HUES6 (cell line): ENCODE measurements at regions not wholly inside any gene's neighbourhood (a gene's known extent, or its start where the extent isn't known, plus 50 kb on each side); places are given as distances from the start of the nearest gene placed in this dataset.

ENCODE experiments used
- H3K27ac ChIP-seq: 2 replicates; pipeline ENCODE4 v1.7.0; 2013; ENCODE audit warnings: low read depth, mild to moderate bottlenecking, low read length, inconsistent platforms
- H3K27me3 ChIP-seq: 2 replicates; pipeline ENCODE4 v1.6.1; 2013; ENCODE audit warnings: low read length; ENCODE audit not compliant: control insufficient read depth, insufficient read depth
- H3K36me3 ChIP-seq: 2 replicates; pipeline ENCODE4 v1.6.1; 2013; ENCODE audit warnings: low read length; ENCODE audit not compliant: control insufficient read depth, insufficient read depth
- H3K4me1 ChIP-seq: 2 replicates; pipeline ENCODE4 v1.6.1; 2013; ENCODE audit warnings: low read length; ENCODE audit not compliant: control insufficient read depth, insufficient read depth
- H3K4me3 ChIP-seq: 2 replicates; pipeline ENCODE4 v1.5.1; 2013; ENCODE audit warnings: low read depth, low read length
- H3K9ac ChIP-seq: one replicate; pipeline ENCODE4 v1.6.1; 2013; ENCODE audit warnings: mild to moderate bottlenecking, low read length
- H3K9me3 ChIP-seq: 2 replicates; pipeline ENCODE4 v1.6.1; 2013; ENCODE audit warnings: low read depth, low read length; ENCODE audit not compliant: control insufficient read depth, insufficient read depth

- Histone ChIP-seq H3K4me3 (no peak overlapping the region), H3K27me3 (peaks cover 7% of the 10 kb centered on the region), H3K36me3 (no peaks in the 10 kb centered on the region), H3K9me3 (no peaks in the 10 kb centered on the region), H3K27ac (no peak overlapping the region), H3K9ac (no peak overlapping the region), H3K4me1 (no peaks in the 10 kb centered on the region)
Measured at GRCh38 chr9:16136451-16136850, 583.6 kb downstream of the CCDC171 start.

- Histone ChIP-seq H3K4me1 (no peaks in the 10 kb centered on the region), H3K9me3 (no peaks in the 10 kb centered on the region), H3K27ac (no peak overlapping the region), H3K9ac (no peak overlapping the region), H3K36me3 (no peaks in the 10 kb centered on the region), H3K4me3 (no peak overlapping the region), H3K27me3 (peaks cover 7% of the 10 kb centered on the region)
Measured at GRCh38 chr9:16136961-16137360, 584.1 kb downstream of the CCDC171 start.

GRCh38 chr9:16138561-16139491 is 586.0 kb downstream of the CCDC171 start:
- no peaks in the 10 kb centered on the region for H3K27me3 ChIP-seq
- no peaks in the 10 kb centered on the region for H3K36me3 ChIP-seq
- no peak overlapping the region for H3K9ac ChIP-seq
- H3K9me3 ChIP-seq, result no peaks in the 10 kb centered on the region
- no peak overlapping the region for H3K4me3 ChIP-seq
- no peak overlapping the region for H3K27ac ChIP-seq
- no peaks in the 10 kb centered on the region for H3K4me1 ChIP-seq

- Histone ChIP-seq H3K9me3 (no peaks in the 10 kb centered on the region), H3K9ac (no peak overlapping the region), H3K4me1 (no peaks in the 10 kb centered on the region), H3K27me3 (no peaks in the 10 kb centered on the region), H3K36me3 (no peaks in the 10 kb centered on the region), H3K4me3 (no peak overlapping the region), H3K27ac (no peak overlapping the region)
Measured at GRCh38 chr9:16139774-16140173, 586.9 kb downstream of the CCDC171 start.

GRCh38 chr9:16143310-16143709 is 590.5 kb downstream of the CCDC171 start:
- H3K4me3 ChIP-seq, result no peak overlapping the region

GRCh38 chr9:16143947-16144890 is 591.4 kb downstream of the CCDC171 start:
- no peak overlapping the region for H3K27ac ChIP-seq
- no peaks in the 10 kb centered on the region for H3K9me3 ChIP-seq
- H3K4me3 ChIP-seq, result no peak overlapping the region
- no peaks in the 10 kb centered on the region; the same call in 1 of the 2 replicates for H3K4me1 ChIP-seq
- H3K9ac ChIP-seq, result no peak overlapping the region
- no peaks in the 10 kb centered on the region for H3K36me3 ChIP-seq
- H3K27me3 ChIP-seq, result no peaks in the 10 kb centered on the region

More at GRCh38 chr9:16143310-16143709, 590.5 kb downstream of the CCDC171 start:
- H3K36me3 ChIP-seq, result no peaks in the 10 kb centered on the region
- H3K9ac ChIP-seq, result no peak overlapping the region
- no peaks in the 10 kb centered on the region for H3K9me3 ChIP-seq
- H3K27ac ChIP-seq, result no peak overlapping the region
- no peaks in the 10 kb centered on the region for H3K27me3 ChIP-seq
- no peaks in the 10 kb centered on the region; the same call in 1 of the 2 replicates for H3K4me1 ChIP-seq

- Histone ChIP-seq H3K27me3 (no peaks in the 10 kb centered on the region), H3K9me3 (no peaks in the 10 kb centered on the region), H3K27ac (no peak overlapping the region), H3K4me3 (no peak overlapping the region), H3K4me1 (no peaks in the 10 kb centered on the region; the same call in 1 of the 2 replicates), H3K36me3 (no peaks in the 10 kb centered on the region), H3K9ac (no peak overlapping the region)
Measured at GRCh38 chr9:16145196-16145950, 592.5 kb downstream of the CCDC171 start.

DNA sequence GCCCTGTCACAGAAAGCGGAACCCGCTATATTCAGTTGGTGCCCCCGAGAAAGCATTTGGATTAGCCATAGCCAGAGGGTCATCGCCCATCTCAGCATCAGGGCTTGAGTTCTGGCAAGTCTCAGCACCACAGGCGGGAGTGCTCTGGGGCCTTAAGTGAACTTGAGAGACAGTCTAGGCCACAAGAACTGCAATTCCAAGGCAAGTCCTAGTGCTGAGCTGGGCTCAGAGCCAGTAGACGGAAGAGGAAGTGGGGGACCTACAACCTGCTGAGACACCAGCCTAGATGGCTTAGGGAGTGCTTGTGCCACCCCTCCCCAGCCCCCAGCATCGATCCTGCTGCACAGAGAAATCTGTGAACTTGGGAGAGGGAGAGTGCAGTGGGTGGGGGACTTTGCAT is 594.9 kb downstream of the CCDC171 start:
- H3K9ac ChIP-seq, result no peak overlapping the region
- H3K4me1 ChIP-seq, result no peaks in the 10 kb centered on the region; the same call in 1 of the 2 replicates
- H3K4me3 ChIP-seq, result no peak overlapping the region
- H3K27me3 ChIP-seq, result no peaks in the 10 kb centered on the region; the same call in 1 of the 2 replicates
- no peaks in the 10 kb centered on the region for H3K36me3 ChIP-seq
- no peak overlapping the region for H3K27ac ChIP-seq
- no peaks in the 10 kb centered on the region for H3K9me3 ChIP-seq

DNA sequence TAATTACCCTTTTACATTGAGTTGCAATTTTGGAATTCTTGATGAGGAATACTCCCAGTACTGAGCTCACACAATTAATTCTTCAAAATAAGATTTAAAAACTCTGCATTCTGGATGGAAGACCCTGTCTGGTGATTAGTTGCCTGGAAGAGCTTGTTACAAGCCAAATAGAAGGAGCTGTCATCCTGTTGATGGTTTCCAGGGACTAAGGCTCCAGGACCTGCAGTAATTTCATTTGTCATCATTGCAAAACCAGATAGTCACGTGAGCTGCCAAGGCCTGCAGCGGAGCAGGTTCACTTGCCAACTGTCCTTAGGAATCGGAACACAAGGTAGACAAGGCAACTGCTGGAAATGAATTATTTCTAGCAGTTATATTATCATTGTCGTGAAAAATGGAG is 597.7 kb downstream of the CCDC171 start:
- Histone ChIP-seq H3K36me3 (no peaks in the 10 kb centered on the region), H3K9me3 (no peaks in the 10 kb centered on the region), H3K27me3 (peaks cover 25% of the 10 kb centered on the region), H3K9ac (no peak overlapping the region), H3K27ac (no peak overlapping the region), H3K4me3 (no peak overlapping the region), H3K4me1 (peaks cover 8% of the 10 kb centered on the region; the same call in 1 of the 2 replicates)

DNA sequence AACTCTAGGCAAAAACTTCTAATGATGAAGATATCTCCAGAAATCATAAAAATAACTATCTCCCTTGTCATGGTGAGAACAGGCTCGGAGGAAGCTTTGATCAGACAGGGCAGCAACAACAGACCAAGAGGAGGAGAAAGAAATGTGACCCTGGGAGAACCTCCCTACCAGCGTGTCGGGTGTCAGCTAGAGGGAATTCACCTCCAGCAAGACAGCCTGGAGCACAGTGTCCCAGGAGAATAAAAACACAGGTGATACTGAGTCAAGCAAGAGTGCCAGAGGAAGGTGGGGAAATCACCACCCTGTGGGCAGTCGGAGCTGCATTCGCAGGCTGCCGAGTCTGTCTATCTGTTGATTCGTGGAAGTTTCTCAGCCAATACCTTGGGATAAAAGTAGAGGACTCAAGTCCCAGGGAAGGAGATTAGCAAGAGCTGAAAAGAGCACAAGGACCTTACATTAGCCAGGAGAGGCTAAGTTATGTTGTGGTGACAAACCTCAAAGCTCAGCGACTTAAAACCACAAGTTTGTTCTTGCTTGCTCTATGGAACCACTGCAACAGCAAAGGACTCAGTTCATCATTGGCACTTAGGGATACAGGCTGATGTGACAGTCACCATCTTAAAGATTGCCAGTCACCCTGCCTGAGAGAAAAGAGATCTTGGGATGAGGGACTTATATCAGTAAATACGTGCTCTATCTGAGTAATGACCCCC is 598.3 kb downstream of the CCDC171 start:
- no peak overlapping the region for H3K27ac ChIP-seq
- H3K9me3 ChIP-seq, result no peaks in the 10 kb centered on the region
- peaks cover 8% of the 10 kb centered on the region; the same call in 1 of the 2 replicates for H3K4me1 ChIP-seq
- H3K9ac ChIP-seq, result no peak overlapping the region
- no peak overlapping the region for H3K4me3 ChIP-seq
- H3K36me3 ChIP-seq, result no peaks in the 10 kb centered on the region
- peaks cover 31% of the 10 kb centered on the region for H3K27me3 ChIP-seq
